ENCODE measurements at regions not wholly inside any gene's neighbourhood (a gene's known extent, or its start where the extent isn't known, plus 50 kb on each side); places are given as distances from the start of the nearest gene placed in this dataset.

GRCh38 chr6:93817937-93818336 lies 398.6 kb upstream of the EPHA7 start:
- TF ChIP-seq POLR2A (IDR thresholded peaks at IDR 0.05) (no peak), CTCF (IDR thresholded peaks at IDR 0.05) (no peak)

All from heart left ventricle (tissue), 13 donors.